NCI-H69 (cell line): ENCODE measurements at regions not wholly inside any gene's neighbourhood (a gene's known extent, or its start where the extent isn't known, plus 50 kb on each side); places are given as distances from the start of the nearest gene placed in this dataset.
"Not testable (repeated sequence)": the region's sequence is repeated elsewhere in the genome, so short reads cannot be mapped to it uniquely, and the experiment has no call there.

Source experiments
- DNase-seq: peaks from one replicate; lab custom pipeline; 2025; lab: John Stamatoyannopoulos, UW

DNA sequence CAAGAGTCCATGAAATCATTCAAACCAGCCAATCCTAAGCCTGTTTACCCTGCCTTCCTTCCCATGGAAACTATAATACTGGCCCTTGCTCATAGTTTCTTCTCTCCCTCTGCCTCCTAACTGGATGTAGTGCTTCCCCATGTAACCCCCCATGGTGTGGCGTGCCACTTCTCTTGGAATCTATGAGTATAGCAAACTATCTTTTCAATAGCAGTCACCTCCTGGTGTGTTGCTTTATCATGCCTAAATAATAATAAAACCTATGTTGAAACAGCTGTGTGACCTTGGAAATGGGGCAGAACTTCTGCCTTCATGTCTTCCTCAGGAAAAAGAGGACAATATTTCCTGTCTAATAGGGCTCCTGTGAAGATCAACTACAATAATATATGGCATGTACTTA lies 234.8 kb upstream of the EDNRA start:
- DNase-seq, result no peak

DNA sequence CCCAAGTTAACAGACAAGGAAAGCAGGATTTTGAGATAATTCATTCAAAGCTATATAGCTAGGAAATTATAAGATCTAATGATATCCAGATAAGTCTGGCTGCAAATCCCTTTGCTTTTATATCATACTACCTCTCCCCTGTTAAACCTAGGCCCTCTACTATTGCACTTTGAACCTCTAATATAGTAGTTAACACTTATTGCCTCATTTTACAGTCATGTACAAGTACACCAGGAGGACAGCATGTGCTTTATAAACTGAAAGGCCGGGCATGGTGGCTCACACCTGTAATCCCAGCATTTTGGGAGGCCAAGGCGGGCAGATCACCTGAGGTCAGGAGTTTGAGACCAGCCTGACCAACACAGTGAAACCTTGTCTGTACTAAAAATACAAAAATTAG lies 234.4 kb upstream of the EDNRA start:
- DNase-seq, result not testable (repeated sequence)

DNA sequence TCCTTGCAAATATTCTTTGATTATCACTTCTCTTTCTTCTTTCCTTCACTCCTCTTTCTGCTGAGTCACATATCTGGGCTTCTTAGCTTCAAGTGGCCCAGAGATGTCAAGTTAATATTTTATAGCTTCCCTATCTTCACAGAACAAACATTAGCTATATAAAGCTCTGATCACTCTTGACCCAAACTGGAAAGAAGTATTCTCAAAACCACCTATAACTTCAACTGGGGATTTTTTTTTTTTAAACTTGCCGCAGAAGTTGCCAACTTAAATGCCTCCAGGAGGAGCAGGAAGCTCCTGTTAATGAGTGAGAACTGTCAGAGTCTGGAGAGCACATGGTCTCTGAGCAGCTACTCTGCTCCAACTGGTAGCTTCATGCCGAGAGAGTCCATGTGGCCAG lies 233.3 kb upstream of the EDNRA start:
- no peak for DNase-seq

DNA sequence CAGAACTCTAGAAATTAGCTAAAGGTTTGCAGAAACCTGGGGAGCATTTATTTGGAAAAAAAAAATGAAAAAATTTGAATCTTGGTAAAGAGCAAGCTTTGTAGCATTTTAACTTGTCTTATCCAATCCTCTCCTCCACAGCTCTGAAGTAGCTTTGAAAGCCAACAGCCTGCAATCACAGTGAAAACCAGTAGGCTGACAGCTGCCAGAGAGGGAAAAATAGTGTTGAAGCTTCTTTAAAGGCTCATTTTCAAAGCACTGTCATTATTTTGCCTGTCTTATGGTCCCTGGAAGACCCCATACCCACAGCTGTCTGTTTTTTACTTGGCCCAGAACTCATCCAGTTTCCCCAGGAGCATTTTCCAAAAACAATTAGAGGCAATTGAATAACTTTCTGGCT lies 230.8 kb upstream of the EDNRA start:
- DNase-seq, result no peak

DNA sequence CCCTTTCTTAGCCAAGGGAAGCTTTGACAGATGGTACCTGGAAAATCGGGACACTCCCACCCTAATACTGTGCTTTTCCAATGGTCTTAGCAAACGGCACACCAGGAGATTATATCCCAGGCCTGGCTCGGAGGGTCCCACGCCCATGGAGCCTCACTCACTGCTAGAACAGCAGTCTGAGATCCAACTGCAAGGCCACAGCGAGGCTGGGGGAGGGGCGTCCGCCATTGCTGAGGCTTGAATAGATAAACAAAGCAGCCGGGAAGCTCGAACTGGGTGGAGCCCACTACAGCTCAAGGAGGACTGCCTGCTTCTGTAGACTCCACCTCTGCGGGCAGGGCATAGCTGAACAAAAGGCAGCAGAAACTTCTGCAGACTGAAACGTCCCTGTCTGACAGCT lies 225.6 kb upstream of the EDNRA start:
- not testable (repeated sequence) for DNase-seq

DNA sequence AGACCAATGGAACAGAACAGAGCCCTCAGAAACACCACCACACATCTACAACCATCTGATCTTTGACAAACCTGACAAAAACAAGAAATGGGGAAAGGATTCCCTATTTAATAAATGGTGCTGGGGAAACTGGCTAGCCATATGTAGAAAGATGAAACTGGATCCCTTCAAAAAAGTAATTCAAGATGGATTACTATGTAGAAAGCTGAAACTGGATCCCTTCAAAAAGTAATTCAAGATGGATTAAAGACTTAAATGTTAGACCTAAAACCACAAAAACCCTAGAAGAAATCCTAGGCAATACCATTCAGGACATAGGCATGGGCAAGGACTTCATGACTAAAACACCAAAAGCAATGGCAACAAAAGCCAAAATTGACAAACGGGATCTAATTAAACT lies 221.6 kb upstream of the EDNRA start:
- DNase-seq, result not testable (repeated sequence)

DNA sequence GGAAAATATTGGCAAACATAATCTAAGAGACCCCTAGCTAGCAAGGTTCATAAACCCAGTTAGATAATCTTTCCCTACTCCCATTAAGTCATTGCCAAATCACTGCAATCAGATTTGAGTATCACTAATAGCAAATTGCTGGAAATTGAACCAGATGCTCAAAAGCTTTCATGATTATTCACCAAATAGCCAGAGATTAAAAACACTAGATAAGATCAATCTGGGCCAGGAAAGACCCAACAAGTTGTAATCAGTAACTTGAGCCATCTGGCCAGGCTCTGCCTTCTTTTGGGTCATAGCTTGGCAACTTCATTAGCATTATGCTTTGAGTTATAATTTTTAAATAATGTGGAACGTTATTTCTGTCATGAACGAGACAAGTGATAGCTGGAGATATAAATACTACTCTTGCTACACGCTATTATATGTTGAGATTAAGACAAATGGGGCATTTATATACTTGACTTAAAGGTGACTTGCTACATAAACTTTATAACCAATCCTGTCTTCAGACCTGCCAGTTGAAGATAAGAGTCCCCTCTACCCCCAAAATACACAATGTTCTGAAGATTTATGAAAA lies 196.6 kb upstream of the EDNRA start:
- DNase-seq, result no peak

DNA sequence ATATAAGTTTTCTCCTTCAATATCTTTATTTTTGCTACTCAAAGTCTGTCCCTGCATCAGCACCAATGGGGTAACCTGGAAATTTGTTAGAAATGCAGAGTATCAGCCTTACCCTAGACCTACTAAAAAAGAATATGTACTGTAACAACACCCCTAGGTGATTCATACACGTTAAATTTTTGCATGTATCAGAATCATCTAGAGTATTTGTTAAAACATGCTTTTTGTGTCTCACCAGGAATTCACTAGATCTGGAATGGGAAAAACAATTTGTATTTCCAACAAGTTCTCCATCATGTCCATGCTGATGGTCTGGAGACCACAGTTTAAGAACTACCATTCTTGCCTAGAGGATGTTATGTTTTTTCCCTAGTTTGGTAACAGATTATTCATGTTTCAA lies 196.0 kb upstream of the EDNRA start:
- no peak for DNase-seq

DNA sequence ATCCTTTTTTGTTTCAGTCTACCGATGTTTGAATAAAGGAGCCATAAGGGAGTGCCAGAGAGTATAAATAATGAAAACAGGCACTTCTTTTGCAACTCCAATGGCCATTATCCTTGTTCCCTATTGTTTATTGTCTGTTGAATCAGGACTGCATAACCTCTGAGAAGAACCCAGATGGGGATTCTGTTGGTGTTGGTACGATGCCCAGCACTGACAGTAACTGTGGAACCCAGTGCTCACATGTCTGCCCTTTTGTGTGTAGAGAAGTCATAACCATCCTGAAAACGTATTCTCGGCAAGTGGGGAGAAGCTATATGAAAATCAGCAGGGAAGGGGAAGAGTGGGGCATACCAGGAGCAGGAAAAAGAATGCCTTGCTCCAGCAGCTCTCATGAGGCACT lies 195.1 kb upstream of the EDNRA start:
- no peak for DNase-seq

DNA sequence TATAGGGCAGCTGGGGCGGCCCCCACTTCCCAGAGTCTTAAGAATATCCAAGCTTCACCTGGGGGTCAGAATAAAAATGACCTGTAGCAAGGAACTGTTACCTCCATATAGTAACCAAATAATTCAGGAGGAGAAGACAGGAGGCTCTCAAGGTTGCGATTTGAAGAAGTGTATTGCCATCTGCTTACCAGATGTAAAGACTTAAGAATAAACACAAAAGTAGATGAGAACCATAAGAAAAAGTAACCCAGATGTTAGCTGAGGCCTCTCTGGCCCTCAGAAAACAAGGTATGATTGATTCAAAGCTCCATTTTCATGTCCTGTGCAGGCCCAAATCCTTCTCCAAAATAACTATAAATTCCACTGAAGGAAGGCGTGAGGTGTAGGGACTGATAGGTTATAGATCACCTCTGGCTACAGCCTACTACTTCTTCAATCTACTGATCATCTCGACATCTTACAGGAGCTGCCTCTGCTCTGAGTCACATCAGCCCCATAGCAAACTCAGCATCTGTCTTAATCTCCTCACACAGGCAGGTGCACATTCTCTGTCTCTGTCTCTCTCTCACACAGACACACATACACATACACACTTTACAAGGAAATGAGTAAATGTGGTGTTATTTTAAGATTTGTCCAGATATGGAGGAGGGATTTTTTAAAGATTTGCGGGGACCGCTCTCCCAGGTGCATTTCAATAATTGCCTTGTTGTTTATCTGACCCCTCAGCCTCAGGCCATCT lies 193.9 kb upstream of the EDNRA start:
- no peak for DNase-seq

DNA sequence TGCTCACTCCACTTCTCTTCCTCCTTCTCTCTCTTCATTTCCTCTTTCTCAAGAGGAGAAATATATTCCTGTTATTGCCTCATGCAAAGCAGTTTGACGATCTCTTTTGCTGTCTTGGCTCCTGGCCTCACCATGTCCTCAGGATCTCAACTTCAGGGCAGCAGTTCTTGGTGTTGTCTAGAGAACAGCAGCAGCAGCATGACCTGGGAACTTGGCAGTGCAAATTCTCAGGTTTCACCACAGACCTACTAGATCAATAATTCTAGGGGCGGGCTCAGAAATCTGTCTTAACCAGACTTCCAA lies 193.4 kb upstream of the EDNRA start:
- no peak for DNase-seq

DNA sequence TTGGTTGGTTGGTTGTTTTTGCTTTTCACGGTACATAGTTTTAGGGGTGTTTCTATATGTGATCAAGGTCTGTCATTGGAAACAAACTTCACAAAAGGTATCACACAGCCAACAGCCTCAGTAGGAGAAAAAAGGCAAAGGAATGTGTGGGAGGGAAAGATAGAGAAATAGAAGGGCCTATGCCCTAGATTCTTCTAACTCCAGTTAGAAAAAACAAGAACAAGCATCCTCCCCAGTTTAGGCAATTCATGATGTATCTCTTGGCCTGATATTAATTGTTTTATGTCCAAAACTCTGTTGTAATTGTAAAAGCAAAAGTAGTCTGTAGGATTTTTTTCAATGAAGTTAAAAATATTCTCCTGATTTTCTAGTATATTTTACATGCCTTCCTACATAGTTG lies 192.4 kb upstream of the EDNRA start:
- no peak for DNase-seq

DNA sequence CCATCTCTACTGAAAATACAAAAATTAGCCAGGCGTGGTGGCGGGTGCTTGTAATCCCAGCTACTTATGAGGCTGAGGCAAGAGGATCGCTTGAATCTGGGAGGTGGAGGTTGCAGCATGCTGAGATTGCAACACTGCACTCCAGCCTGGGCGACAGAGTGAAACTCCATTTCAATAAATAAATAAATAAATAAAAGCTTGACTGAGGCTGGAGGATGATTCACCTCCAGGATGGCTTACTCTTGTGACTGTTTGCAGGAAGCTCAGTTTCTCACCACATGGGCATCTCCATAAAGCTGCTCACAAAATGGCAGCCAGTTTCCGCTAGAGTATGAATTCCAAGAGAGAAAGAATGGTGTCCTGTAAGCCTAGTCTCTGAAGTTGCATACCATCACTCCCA lies 191.7 kb upstream of the EDNRA start:
- no peak for DNase-seq

DNA sequence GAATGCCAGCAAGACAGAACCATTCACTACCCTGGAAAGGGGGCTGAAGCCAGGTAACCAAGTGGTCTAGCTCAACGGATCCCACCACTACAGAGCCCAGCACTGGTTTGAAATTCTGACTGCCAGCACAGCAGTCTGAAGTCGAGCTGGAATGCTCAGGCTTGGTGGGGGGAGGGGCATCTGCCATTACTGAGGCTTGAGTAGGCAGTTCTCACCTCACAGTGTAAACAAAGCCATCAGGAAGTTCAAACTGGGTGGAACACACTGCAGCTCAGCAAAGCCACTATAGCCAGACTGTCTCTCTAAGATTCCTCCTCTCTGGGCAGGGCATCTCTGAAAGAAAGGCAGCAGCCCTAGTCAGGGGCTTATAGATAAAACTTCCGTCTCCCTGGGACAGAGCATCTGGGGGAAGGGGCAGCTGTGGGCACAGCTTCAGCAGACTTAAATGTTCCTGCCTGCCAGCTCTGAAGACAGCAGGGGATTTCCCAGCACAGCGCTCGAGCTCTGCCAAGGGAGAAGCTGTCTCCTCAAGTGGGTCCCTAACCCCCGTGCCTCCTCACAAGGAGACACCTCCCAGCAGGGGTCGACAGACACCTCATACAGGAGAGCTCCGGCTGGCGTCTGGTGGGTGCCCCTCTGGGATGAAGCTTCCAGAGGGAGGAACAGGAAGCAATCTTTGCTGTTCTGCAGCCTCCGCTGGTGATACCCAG lies 188.1 kb upstream of the EDNRA start:
- DNase-seq, result peak; percentile 0

DNA sequence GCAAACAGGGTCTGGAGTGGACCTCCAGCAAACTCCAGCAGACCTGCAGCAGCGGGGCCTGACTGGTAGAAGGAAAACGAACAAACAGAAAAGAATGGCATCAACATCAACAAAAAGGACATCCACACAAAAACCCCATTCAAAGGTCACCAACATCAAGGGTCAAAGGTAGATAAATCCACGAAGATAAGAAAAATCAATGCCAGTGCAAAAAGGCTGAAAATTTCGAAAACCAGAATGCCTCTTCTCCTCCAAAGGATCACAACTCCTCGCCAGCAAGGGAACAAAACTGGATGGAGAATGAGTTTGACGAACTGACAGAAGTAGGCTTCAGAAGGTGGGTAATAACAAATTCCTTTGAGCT lies 187.6 kb upstream of the EDNRA start:
- DNase-seq, result not testable (repeated sequence)

DNA sequence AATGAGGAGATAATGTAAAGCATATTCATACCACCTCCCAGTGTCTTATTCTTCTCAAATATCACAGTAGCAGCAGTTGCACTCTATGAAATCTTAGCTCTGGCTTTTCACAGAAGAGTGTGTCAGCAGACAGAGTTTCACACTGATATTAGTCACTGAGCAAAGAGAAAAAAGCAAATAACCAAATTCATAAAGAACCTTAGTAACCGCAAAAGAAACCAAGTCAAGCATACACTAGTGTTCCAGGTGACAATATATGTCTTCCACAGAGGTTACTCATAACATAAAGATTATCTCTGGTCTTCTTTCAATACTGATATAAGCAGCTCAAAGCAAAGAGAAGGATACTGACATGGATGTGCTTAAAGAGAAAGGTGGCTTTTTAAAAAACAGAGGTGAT lies 181.7 kb upstream of the EDNRA start:
- no peak for DNase-seq

DNA sequence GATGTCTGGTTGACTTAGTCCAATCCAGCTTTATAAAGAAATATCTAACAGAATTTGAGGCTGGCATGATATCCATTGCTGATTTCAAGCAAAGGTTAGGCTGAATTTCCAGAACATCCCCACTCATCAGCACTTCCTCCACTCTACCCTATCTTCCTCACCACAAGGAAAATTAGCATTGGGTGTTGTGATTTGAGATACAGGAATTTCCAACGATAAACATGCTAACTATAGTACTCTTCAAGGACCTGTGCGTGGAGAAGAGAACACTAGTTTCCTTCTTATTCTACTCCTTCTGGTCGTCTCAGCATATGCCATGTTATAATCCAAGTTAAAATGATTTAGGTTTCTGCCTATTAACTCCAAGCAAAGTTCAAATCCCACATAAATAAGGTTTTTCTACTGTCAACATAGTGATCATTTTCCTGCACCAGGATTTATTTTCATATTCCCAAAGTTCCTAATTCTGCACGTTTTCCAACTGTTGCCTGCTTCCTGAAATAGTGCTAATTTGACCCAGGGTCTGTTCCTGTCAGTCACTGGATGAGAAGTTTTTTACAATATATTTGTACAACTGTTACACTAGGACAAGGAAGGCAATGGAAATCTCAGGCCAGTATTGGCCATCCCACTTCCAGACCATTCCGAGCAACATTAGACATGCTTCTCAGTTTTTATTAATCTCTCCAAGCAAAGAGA lies 177.6 kb upstream of the EDNRA start:
- DNase-seq, result no peak

DNA sequence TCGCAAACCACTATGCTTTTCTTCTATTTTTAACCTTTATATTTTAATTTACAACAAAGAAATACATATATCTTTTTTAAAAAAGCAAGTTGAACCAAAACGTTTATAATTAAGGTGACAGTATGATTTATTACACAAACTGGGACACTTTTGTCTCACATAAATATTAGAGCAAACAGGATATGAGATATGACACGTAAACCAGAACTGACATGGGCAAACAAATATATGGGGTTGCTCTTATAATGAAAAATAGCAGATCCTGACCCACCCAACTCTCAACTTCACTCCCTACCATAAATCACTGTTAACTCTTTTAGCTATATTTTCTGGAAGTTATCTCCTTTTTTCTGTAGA lies 177.0 kb upstream of the EDNRA start:
- no peak for DNase-seq

DNA sequence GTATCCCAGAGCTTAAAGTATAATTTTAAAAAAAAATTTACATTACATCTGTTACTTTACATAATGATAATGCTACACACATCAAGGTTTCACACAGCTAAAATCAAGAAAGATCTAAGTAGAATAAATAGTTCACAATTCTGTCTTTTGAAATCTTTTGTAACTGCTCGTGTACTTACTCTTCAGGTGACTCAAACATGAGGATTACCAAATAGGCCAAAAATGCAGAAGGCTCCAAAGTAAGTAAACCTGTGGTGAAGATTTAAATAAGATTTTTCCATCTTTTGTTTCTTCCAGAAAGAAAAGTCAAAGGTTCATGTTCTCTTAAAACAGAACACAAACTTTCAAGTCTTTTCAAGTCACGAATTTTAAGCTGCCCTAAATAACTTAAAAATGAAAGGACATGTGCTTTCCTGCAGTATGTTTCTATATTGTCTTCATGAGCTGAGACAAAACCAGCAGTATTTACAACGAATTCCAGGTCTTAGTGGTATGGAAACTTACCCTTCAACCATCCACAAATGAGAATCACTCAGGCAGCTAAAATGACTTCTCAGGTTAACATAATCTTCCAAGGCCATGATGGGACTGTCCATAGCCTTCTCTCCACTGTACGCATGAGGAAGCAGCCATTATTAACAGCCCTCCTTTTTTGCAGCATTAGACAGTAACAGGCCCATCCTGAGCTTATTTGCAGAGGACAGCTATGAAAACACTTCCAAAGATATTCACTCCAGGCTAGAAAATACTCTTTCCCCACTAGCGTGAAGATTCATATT lies 172.8 kb upstream of the EDNRA start:
- no peak for DNase-seq

DNA sequence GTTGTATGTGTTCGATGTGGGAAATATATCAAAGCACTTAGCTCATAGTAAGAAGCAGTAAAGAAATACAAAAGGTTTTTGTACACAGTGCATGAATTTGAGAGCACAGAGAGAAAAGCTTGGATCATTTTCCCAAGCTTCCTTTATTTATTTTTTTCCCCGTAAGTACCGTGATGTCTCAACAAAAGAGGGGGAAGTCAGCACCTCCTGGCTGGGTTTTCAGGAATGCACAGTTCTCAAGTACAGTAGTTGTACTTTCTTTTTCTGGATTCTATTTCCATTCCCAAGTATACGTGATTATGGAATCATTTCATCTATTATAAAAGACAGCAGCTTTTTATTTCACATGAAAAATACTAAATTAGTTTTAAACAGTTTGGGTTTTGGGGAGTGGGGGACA lies 171.5 kb upstream of the EDNRA start:
- no peak for DNase-seq

DNA sequence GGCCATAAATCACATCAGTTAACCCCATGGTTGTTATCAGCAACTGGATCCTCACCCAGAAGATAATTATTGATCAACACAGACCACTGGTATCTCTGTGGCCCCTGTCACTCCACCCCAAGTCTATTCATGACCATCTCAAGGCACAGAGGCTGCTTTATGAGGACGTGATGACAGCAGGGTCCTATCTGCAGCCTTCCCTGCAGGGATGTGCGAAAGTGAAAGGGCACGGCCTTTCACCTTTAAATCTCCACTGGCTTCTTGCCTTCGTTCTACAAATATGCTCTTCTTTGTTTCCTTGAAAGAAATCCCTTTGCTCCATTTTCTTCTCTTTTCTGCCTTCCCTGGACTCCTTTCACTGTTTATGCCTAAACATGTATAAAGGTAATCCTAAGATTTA lies 170.6 kb upstream of the EDNRA start:
- no peak for DNase-seq

DNA sequence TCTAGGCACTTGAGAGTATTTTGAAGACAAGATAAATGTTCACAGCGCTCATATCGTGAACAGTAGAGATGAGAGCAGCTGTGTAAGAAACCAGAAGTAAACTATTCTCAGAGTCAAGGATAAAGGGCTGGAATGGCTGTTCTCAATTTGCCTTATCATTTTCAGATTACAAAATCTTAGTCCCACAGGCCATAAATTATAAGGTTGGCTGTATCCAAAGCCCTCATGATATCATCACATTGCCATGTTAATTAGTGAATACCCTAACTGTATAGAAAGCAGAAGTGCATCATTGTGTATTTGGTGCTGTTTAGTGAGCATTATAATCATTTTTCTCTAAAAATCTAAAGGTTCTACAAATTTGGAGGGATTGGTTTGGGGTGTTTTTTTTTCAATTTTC lies 168.9 kb upstream of the EDNRA start:
- DNase-seq, result no peak
